ENCODE measurements at regions not wholly inside any gene's neighbourhood (a gene's known extent, or its start where the extent isn't known, plus 50 kb on each side); places are given as distances from the start of the nearest gene placed in this dataset.

- Histone ChIP-seq H3K9me3 (ENCODE audit: low read depth, low read length) (no peaks in the 10 kb centered on the region), H3K79me2 (ENCODE audit: insufficient read depth, low read length) (no peaks in the 10 kb centered on the region), H3K4me1 (ENCODE audit: insufficient read depth, low read length) (no peaks in the 10 kb centered on the region), H3K27ac (ENCODE audit: low read depth, low read length) (no peak overlapping the region), H2AFZ (ENCODE audit: low read length) (no peak overlapping the region), H3K27me3 (ENCODE audit: insufficient read depth, low read length) (no peaks in the 10 kb centered on the region), H3K4me3 (ENCODE audit: insufficient read depth, low read length) (no peak overlapping the region), H3K36me3 (ENCODE audit: insufficient read depth, low read length) (no peaks in the 10 kb centered on the region), H4K20me1 (ENCODE audit: insufficient read depth, low read length) (no peaks in the 10 kb centered on the region), H3K4me2 (ENCODE audit: insufficient read depth, low read length) (no peak overlapping the region)
- no peak for DNase-seq (ENCODE audit: insufficient read length, low spot score, missing footprints)
- no peak for TF ChIP-seq CTCF (IDR thresholded peaks at IDR 0.05; ENCODE audit: extremely low read depth, low read depth, low read length)
These were observed 561.4 kb downstream of the PKHD1 start for GRCh38 chr6:51526049-51526448.

GRCh38 chr6:51526922-51527321 is 560.5 kb downstream of the PKHD1 start:
- Histone ChIP-seq H2AFZ (ENCODE audit: low read length) (no peak overlapping the region), H3K36me3 (ENCODE audit: insufficient read depth, low read length) (no peaks in the 10 kb centered on the region), H3K27ac (ENCODE audit: low read depth, low read length) (no peak overlapping the region), H3K4me2 (ENCODE audit: insufficient read depth, low read length) (no peak overlapping the region), H3K9me3 (ENCODE audit: low read depth, low read length) (peaks cover 2% of the 10 kb centered on the region), H3K79me2 (ENCODE audit: insufficient read depth, low read length) (no peaks in the 10 kb centered on the region), H3K27me3 (ENCODE audit: insufficient read depth, low read length) (no peaks in the 10 kb centered on the region), H3K4me3 (ENCODE audit: insufficient read depth, low read length) (no peak overlapping the region), H4K20me1 (ENCODE audit: insufficient read depth, low read length) (no peaks in the 10 kb centered on the region), H3K4me1 (ENCODE audit: insufficient read depth, low read length) (no peaks in the 10 kb centered on the region)
- TF ChIP-seq CTCF (IDR thresholded peaks at IDR 0.05; ENCODE audit: extremely low read depth, low read depth, low read length), result no peak
- no peak for DNase-seq (ENCODE audit: insufficient read length, low spot score, missing footprints)

- Histone ChIP-seq H3K36me3 (ENCODE audit: insufficient read depth, low read length) (no peaks in the 10 kb centered on the region), H3K27me3 (ENCODE audit: insufficient read depth, low read length) (no peaks in the 10 kb centered on the region), H3K27ac (ENCODE audit: low read depth, low read length) (no peak overlapping the region), H3K4me2 (ENCODE audit: insufficient read depth, low read length) (no peak overlapping the region), H3K4me3 (ENCODE audit: insufficient read depth, low read length) (no peak overlapping the region), H4K20me1 (ENCODE audit: insufficient read depth, low read length) (no peaks in the 10 kb centered on the region), H2AFZ (ENCODE audit: low read length) (no peak overlapping the region), H3K4me1 (ENCODE audit: insufficient read depth, low read length) (no peaks in the 10 kb centered on the region), H3K79me2 (ENCODE audit: insufficient read depth, low read length) (no peaks in the 10 kb centered on the region), H3K9me3 (ENCODE audit: low read depth, low read length) (peaks cover 2% of the 10 kb centered on the region)
- no peak for DNase-seq (ENCODE audit: insufficient read length, low spot score, missing footprints)
- TF ChIP-seq CTCF (IDR thresholded peaks at IDR 0.05; ENCODE audit: extremely low read depth, low read depth, low read length), result no peak
These were observed 558.9 kb downstream of the PKHD1 start for GRCh38 chr6:51528556-51528955.

- Histone ChIP-seq H3K4me3 (ENCODE audit: insufficient read depth, low read length) (no peak overlapping the region), H3K27ac (ENCODE audit: low read depth, low read length) (no peak overlapping the region), H4K20me1 (ENCODE audit: insufficient read depth, low read length) (no peaks in the 10 kb centered on the region), H3K4me1 (ENCODE audit: insufficient read depth, low read length) (no peaks in the 10 kb centered on the region), H3K36me3 (ENCODE audit: insufficient read depth, low read length) (no peaks in the 10 kb centered on the region), H3K79me2 (ENCODE audit: insufficient read depth, low read length) (no peaks in the 10 kb centered on the region), H3K9me3 (ENCODE audit: low read depth, low read length) (peaks cover 2% of the 10 kb centered on the region), H3K4me2 (ENCODE audit: insufficient read depth, low read length) (no peak overlapping the region), H3K27me3 (ENCODE audit: insufficient read depth, low read length) (no peaks in the 10 kb centered on the region), H2AFZ (ENCODE audit: low read length) (no peak overlapping the region)
- no peak for TF ChIP-seq CTCF (IDR thresholded peaks at IDR 0.05; ENCODE audit: extremely low read depth, low read depth, low read length)
- no peak for DNase-seq (ENCODE audit: insufficient read length, low spot score, missing footprints)
These were observed 558.2 kb downstream of the PKHD1 start for GRCh38 chr6:51529240-51529639.

Data from osteoblast (primary cell).